OCI-LY3 (cell line): ENCODE measurements at regions not wholly inside any gene's neighbourhood (a gene's known extent, or its start where the extent isn't known, plus 50 kb on each side); places are given as distances from the start of the nearest gene placed in this dataset.

Source experiments
- CTCF ChIP-seq: fragments of 200-600, 300-600 bp; sonication (generic); IDR thresholded peaks from 2 replicates; pipeline ENCODE4 v1.5.1; 2014; ENCODE audit warnings: antibody characterized with exemption, low read length, low read depth
- EZH2phosphoT487 ChIP-seq: fragments of 200-600 bp; shearing (Covaris generic); IDR thresholded peaks from 2 replicates; pipeline ENCODE4 v1.6.1; 2018; ENCODE audit warnings: antibody characterized with exemption, mixed run types, low read depth

GRCh38 chr1:114219172-114219868 is 65.7 kb upstream of the SYT6 start:
- TF ChIP-seq CTCF (no peak), EZH2phosphoT487 (no peak)
